HCT116 (cell line): ENCODE measurements at regions not wholly inside any gene's neighbourhood (a gene's known extent, or its start where the extent isn't known, plus 50 kb on each side); places are given as distances from the start of the nearest gene placed in this dataset.

Experiments
- ATAC-seq: fragments of 200-7000 bp; cut with Tn5 transposase; 2 replicates; pipeline ENCODE4 v1.9.1; 2020; ENCODE audit warnings: mild to moderate bottlenecking, moderate library complexity
- BruUV-seq: library from RNA; stranded (reverse); fragments of 400-500 nt; replicated peaks from 2 replicates; lab custom pipeline; 2021; lab: Mats Ljungman, UMichigan
- CTCF ChIA-PET: fragments of 300-600 bp; sonication (Branson Sonifier 250); formaldehyde crosslinking; loops from one replicate; lab custom pipeline; 2021; ENCODE audit warnings: antibody characterized with exemption; lab: Charles Lee
- POLR2A ChIA-PET: fragments of 300-600, 350-600 bp; sonication (Branson Sonifier 250); formaldehyde crosslinking; loops from one replicate; lab custom pipeline; 2021; ENCODE audit warnings: antibody characterized with exemption; lab: Charles Lee
- RAD21 ChIA-PET, 2 experiments: fragments of 300-600 bp; sonication (Branson Sonifier 250); formaldehyde crosslinking; loops; one replicate each; lab custom pipeline; 2023; ENCODE audit warnings: low total read pairs in 2 of 2; ENCODE audit not compliant: uncharacterized antibody in 2 of 2, unreplicated experiment in 2 of 2, low non-redundant PET in 1 of 2; lab: Charles Lee
- DNase-seq: peaks from one replicate; pipeline ENCODE4 v3.0.0-alpha.2; 2010; ENCODE audit warnings: low read depth, low spot score
- H2AFZ ChIP-seq: fragments of 200-600 bp; shearing (Covaris generic), sonication (generic); 2 replicates; pipeline ENCODE4 v1.6.1; 2017; ENCODE audit warnings: low read depth, mixed run types, mixed read lengths, antibody characterized with exemption, low read length; ENCODE audit not compliant: poor library complexity, severe bottlenecking
- H3K27ac ChIP-seq: 2 replicates; pipeline ENCODE4 v1.5.1; 2012; ENCODE audit warnings: low read depth, low read length
- H3K27me3 ChIP-seq: fragments of 200-600 bp; sonication (generic); 2 replicates; pipeline ENCODE4 v1.6.1; 2016; ENCODE audit warnings: mixed run types, low read length, mixed read lengths; ENCODE audit not compliant: insufficient read depth
- H3K36me3 ChIP-seq, 2 experiments: fragments of 200-500 bp in 1 of 2; fragments of 200-600 bp in 1 of 2; sonication (Bioruptor generic) in 1 of 2; sonication (generic) in 1 of 2; 2 replicates each; pipeline versions ENCODE4 v1.5.1 to v1.6.1; 2014 to 2016; ENCODE audit warnings: low read length in 2 of 2, inconsistent platforms in 1 of 2, mixed read lengths in 1 of 2, mixed run types in 1 of 2; ENCODE audit not compliant: insufficient read depth in 2 of 2, control insufficient read depth in 1 of 2
- H3K4me1 ChIP-seq, 2 experiments: fragments of 200-600 bp in 1 of 2; sonication (generic) in 1 of 2; 2 replicates each; pipeline versions ENCODE4 v1.5.1 to v1.6.1; 2012 to 2017; ENCODE audit warnings: low read length in 2 of 2, inconsistent platforms in 1 of 2, mild to moderate bottlenecking in 1 of 2, mixed read lengths in 1 of 2, mixed run types in 1 of 2, moderate library complexity in 1 of 2; ENCODE audit not compliant: insufficient read depth in 2 of 2, control insufficient read depth in 1 of 2
- H3K4me2 ChIP-seq: fragments of 200-600 bp; sonication (generic); 2 replicates; pipeline ENCODE4 v1.6.1; 2017; ENCODE audit warnings: mixed run types, low read length, mixed read lengths
- H3K4me3 ChIP-seq, 2 experiments: fragments of 200-600 bp in 1 of 2; sonication (generic) in 1 of 2; replicated peaks in 1 of 2; 2 replicates each; pipeline ENCODE4 v1.5.1; 2011 to 2016; ENCODE audit warnings: low read length in 2 of 2, control low read depth in 1 of 2, low read depth in 1 of 2, mild to moderate bottlenecking in 1 of 2, mixed read lengths in 1 of 2, mixed run types in 1 of 2
- H3K79me2 ChIP-seq: fragments of 200-600 bp; sonication (generic); 2 replicates; pipeline ENCODE4 v1.6.1; 2017; ENCODE audit warnings: mild to moderate bottlenecking, mixed run types, low read length, moderate library complexity, mixed read lengths; ENCODE audit not compliant: insufficient read depth
- H3K9ac ChIP-seq: fragments of 200-600 bp; sonication (generic); 2 replicates; pipeline ENCODE4 v1.6.1; 2016; ENCODE audit warnings: low read length, mixed read lengths
- H3K9me2 ChIP-seq: fragments of 200-600 bp; sonication (generic), shearing (Covaris generic); 2 replicates; pipeline ENCODE4 v1.6.1; 2017; ENCODE audit warnings: mixed run types, mild to moderate bottlenecking, moderate library complexity; ENCODE audit not compliant: insufficient read depth
- H3K9me3 ChIP-seq, 2 experiments: fragments of 200-500 bp in 1 of 2; fragments of 200-600 bp in 1 of 2; sonication (Bioruptor generic) in 1 of 2; sonication (generic) in 1 of 2; 2 replicates each; pipeline ENCODE4 v1.6.1; 2014 to 2017; ENCODE audit warnings: low read length in 2 of 2, mixed read lengths in 2 of 2, inconsistent platforms in 1 of 2, low read depth in 1 of 2, mild to moderate bottlenecking in 1 of 2, mixed run types in 1 of 2, moderate library complexity in 1 of 2; ENCODE audit not compliant: control insufficient read depth in 1 of 2, insufficient read depth in 1 of 2
- H4K20me1 ChIP-seq: fragments of 200-600 bp; sonication (generic), shearing (Covaris generic); 2 replicates; pipeline ENCODE4 v1.6.1; 2017; ENCODE audit warnings: mixed run types, mild to moderate bottlenecking, moderate library complexity; ENCODE audit not compliant: insufficient read depth
- CBX3 ChIP-seq: IDR thresholded peaks from 2 replicates; pipeline ENCODE4 v1.6.1; 2012; ENCODE audit warnings: low read depth
- CEBPB ChIP-seq: IDR thresholded peaks from 2 replicates; pipeline ENCODE4 v1.6.1; 2012; ENCODE audit warnings: low read depth
- CTCF ChIP-seq, 3 experiments: fragments of 200-600 bp in 1 of 3; sonication (generic) in 1 of 3; IDR thresholded peaks in 2 of 3; conservative IDR thresholded peaks in 1 of 3; 2 replicates each; pipeline ENCODE4 v1.5.1; 2012 to 2017; ENCODE audit warnings: low read depth in 2 of 3, low read length in 2 of 3, antibody characterized with exemption in 1 of 3, borderline replicate concordance in 1 of 3, control low read depth in 1 of 3, mild to moderate bottlenecking in 1 of 3, mixed read lengths in 1 of 3, mixed run types in 1 of 3, moderate library complexity in 1 of 3; ENCODE audit not compliant: insufficient read depth in 1 of 3
- EGR1 ChIP-seq: IDR thresholded peaks from 2 replicates; pipeline ENCODE4 v1.6.1; 2012; ENCODE audit warnings: low read depth
- ELF1 ChIP-seq: IDR thresholded peaks from 2 replicates; pipeline ENCODE4 v1.6.1; 2012; ENCODE audit warnings: low read depth, borderline replicate concordance
- EZH2phosphoT487 ChIP-seq: fragments of 200-600 bp; IDR thresholded peaks from 2 replicates; pipeline ENCODE4 v1.6.1; 2018; ENCODE audit warnings: antibody characterized with exemption, borderline replicate concordance
- FOSL1 ChIP-seq: IDR thresholded peaks from 2 replicates; pipeline ENCODE4 v1.6.1; 2012; ENCODE audit warnings: low read depth
- JUND ChIP-seq: IDR thresholded peaks from 2 replicates; pipeline ENCODE4 v1.6.1; 2012
- MAX ChIP-seq: IDR thresholded peaks from 2 replicates; pipeline ENCODE4 v1.6.1; 2012
- POLR2A ChIP-seq: IDR thresholded peaks from 2 replicates; pipeline ENCODE4 v1.7.0; 2011; ENCODE audit warnings: borderline replicate concordance; ENCODE audit not compliant: insufficient read depth, insufficient read length; ENCODE audit errors: extremely low read depth
- POLR2AphosphoS5 ChIP-seq: IDR thresholded peaks from 2 replicates; pipeline ENCODE4 v1.6.1; 2011; ENCODE audit warnings: mild to moderate bottlenecking, low read depth, low read length, moderate library complexity
- RAD21 ChIP-seq: IDR thresholded peaks from 2 replicates; pipeline ENCODE4 v1.6.1; 2012; ENCODE audit warnings: low read depth, mild to moderate bottlenecking
- SIN3A ChIP-seq: IDR thresholded peaks from 2 replicates; pipeline ENCODE4 v1.6.1; 2012; ENCODE audit warnings: low read depth
- SP1 ChIP-seq: IDR thresholded peaks from 2 replicates; pipeline ENCODE4 v1.6.1; 2012; ENCODE audit warnings: low read depth
- SRF ChIP-seq: IDR thresholded peaks from 2 replicates; pipeline ENCODE4 v1.6.1; 2012; ENCODE audit warnings: low read depth
- TCF7L2 ChIP-seq: IDR thresholded peaks from 2 replicates; pipeline ENCODE4 v1.7.0; 2011; ENCODE audit warnings: borderline replicate concordance, inconsistent platforms; ENCODE audit not compliant: insufficient read depth, insufficient read length; ENCODE audit errors: extremely low read depth
- YY1 ChIP-seq: IDR thresholded peaks from 2 replicates; pipeline ENCODE4 v1.6.1; 2011; ENCODE audit warnings: low read length, low read depth, moderate library complexity, mild to moderate bottlenecking; ENCODE audit not compliant: insufficient replicate concordance; ENCODE audit errors: extremely low read depth
- ZFX ChIP-seq: fragments of 450-650 bp; IDR thresholded peaks from 2 replicates; pipeline ENCODE4 v1.6.1; 2017
- ZNF274 ChIP-seq: fragments of 200-500 bp; sonication (Bioruptor generic); IDR thresholded peaks from 2 replicates; pipeline ENCODE4 v1.6.1; 2014; ENCODE audit warnings: mild to moderate bottlenecking, low read depth, low read length, inconsistent platforms
- intact Hi-C: fragments of 100-400 bp; cut with micrococcal nuclease; formaldehyde crosslinking; loops from 2 replicates; pipeline ENCODE4 v1.10.0; 2022
- TF ChIP-seq, protein P1 (sequence below): IDR thresholded peaks from 2 replicates; pipeline ENCODE4 v1.6.1; 2012
- TF ChIP-seq, protein P2 (sequence below): IDR thresholded peaks from 2 replicates; pipeline ENCODE4 v1.6.1; 2012; ENCODE audit warnings: low read depth

GRCh38 chr2:234863043-234863934, 88.5 kb upstream of the SH3BP4 start:
- intact Hi-C loops = no loop called here
- Histone ChIP-seq H3K4me2 (peak overlapping the region; percentile 61), H3K27ac (no peak overlapping the region; the same call in 1 of the 2 replicates), H4K20me1 (no peaks in the 10 kb centered on the region), H3K4me1 (peaks cover 11 to 24% of the 10 kb centered on the region in 2 experiments), H3K4me3 (no peak overlapping the region), H3K79me2 (no peaks in the 10 kb centered on the region), H3K36me3 (no peaks in the 10 kb centered on the region), H3K9me2 (no peaks in the 10 kb centered on the region), H3K9ac (peak overlapping the region; percentile 38), H3K27me3 (no peaks in the 10 kb centered on the region), H2AFZ (peak overlapping the region; percentile 48), H3K9me3 (peaks cover 0 to 5% of the 10 kb centered on the region in 2 experiments; a peak in 1 of 4 replicates)
- DNase-seq = peak; percentile 54
- ATAC-seq = peak; percentile 85
- no TSS peak for BruUV-seq
- ChIA-PET CTCF (interaction anchor here (0.6 to 0.8 kb wide), 2 partner anchors 18 to 19 kb away, joined by 3 read pairs; no protein-coding TSS in a partner anchor), RAD21 (interaction anchor here in 1 of 2 experiments (0.6 to 0.7 kb wide), 2 partner anchors 290 to 297 kb away, joined by 3 to 6 read pairs; no protein-coding TSS in a partner anchor), POLR2A (interaction anchor here (0.8 kb wide), 1 partner anchor 10 kb away, joined by 3 read pairs; no protein-coding TSS in a partner anchor)
- no peak for TF ChIP-seq SIN3A
- TF ChIP-seq POLR2AphosphoS5 = no peak
- no peak; the same call in none of the 2 replicates for TF ChIP-seq SP1
- no peak for TF ChIP-seq CTCF (IDR thresholded peaks at IDR 0.05 in 2 of 3, conservative IDR thresholded peaks at IDR 0.05 in 1 of 3; ENCODE audit: borderline replicate concordance in 1 of 3, insufficient read depth in 1 of 3, low read depth in 2 of 3, low read length in 2 of 3)
- no peak for TF ChIP-seq POLR2A
- no peak for TF ChIP-seq EZH2phosphoT487
- TF ChIP-seq TCF7L2 = peak; percentile 88
- peak; percentile 44; the same call in 1 of the 2 replicates for TF ChIP-seq JUND
- TF ChIP-seq MAX = peak; percentile 44; the same call in 1 of the 2 replicates
- TF ChIP-seq EGR1 = no peak
- no peak for TF ChIP-seq YY1
- TF ChIP-seq ZFX = 0 out of 2 replicates have a peak, but pooled peaks have one; percentile 16
- TF ChIP-seq CEBPB = no peak
- TF ChIP-seq SRF = no peak
- TF ChIP-seq RAD21 = no peak
- TF ChIP-seq, protein P1, sequence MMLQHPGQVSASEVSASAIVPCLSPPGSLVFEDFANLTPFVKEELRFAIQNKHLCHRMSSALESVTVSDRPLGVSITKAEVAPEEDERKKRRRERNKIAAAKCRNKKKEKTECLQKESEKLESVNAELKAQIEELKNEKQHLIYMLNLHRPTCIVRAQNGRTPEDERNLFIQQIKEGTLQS = no peak
- 0 out of 2 replicates have a peak, but pooled peaks have one; percentile 33 for TF ChIP-seq CBX3
- TF ChIP-seq, protein P2, sequence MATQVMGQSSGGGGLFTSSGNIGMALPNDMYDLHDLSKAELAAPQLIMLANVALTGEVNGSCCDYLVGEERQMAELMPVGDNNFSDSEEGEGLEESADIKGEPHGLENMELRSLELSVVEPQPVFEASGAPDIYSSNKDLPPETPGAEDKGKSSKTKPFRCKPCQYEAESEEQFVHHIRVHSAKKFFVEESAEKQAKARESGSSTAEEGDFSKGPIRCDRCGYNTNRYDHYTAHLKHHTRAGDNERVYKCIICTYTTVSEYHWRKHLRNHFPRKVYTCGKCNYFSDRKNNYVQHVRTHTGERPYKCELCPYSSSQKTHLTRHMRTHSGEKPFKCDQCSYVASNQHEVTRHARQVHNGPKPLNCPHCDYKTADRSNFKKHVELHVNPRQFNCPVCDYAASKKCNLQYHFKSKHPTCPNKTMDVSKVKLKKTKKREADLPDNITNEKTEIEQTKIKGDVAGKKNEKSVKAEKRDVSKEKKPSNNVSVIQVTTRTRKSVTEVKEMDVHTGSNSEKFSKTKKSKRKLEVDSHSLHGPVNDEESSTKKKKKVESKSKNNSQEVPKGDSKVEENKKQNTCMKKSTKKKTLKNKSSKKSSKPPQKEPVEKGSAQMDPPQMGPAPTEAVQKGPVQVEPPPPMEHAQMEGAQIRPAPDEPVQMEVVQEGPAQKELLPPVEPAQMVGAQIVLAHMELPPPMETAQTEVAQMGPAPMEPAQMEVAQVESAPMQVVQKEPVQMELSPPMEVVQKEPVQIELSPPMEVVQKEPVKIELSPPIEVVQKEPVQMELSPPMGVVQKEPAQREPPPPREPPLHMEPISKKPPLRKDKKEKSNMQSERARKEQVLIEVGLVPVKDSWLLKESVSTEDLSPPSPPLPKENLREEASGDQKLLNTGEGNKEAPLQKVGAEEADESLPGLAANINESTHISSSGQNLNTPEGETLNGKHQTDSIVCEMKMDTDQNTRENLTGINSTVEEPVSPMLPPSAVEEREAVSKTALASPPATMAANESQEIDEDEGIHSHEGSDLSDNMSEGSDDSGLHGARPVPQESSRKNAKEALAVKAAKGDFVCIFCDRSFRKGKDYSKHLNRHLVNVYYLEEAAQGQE = no peak
- peak; percentile 56; the same call in 1 of the 2 replicates for TF ChIP-seq FOSL1
- TF ChIP-seq ELF1 = no peak
- TF ChIP-seq ZNF274 = no peak
